ENCODE measurements at regions not wholly inside any gene's neighbourhood (a gene's known extent, or its start where the extent isn't known, plus 50 kb on each side); places are given as distances from the start of the nearest gene placed in this dataset.

DNA sequence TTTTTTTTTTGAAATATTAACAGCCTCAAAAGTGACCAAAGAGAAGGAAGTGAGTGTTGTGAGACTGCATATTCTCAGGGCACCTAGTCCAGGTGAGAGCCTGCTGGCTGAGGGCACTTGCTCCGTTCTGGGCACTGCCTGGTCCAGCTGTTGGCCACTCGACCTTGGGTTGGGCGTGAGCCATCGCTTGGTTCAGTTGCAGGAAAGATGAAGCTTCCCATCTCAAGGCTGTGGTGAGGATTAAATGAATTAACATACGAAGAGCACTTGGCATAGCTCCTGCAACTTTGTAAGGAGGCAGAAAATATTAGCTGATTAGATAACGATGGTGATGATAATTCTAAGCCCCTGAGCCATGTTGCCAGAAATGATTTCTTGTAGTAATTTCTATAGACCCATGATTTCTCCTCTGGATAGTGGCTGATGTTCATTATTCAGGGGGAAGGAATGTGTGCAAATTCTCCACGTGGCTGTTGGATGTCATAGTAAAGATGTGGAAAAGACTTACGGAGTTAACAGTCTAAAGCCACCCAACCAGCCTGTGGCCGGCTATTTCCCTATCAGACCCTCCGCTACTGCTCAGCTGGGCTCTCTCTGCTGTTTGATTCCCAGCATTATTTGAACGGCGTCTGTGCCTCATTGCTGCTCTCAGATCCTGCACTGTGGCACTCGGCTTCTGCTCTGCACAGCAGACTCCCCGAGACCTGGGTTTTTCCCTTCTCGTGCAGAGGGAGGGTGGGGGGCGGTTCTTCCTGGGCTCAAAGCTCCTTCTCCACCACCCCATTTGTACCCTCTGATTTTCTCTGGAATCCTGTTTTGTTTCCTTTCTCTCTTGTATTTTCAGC, 221.1 kb downstream of the GALR1 start:
- H3K9me3 Mint-ChIP-seq: no peaks in the 10 kb centered on the region
- ChIA-PET POLR2A (no interaction called here), CTCF (no interaction called here)
- H3K4me1 Mint-ChIP-seq (ENCODE audit: low read depth): no peaks in the 10 kb centered on the region
- DNase-seq: no peak
- no peak overlapping the region for H3K4me3 Mint-ChIP-seq
- H3K27me3 Mint-ChIP-seq: peaks cover 13% of the 10 kb centered on the region
- no peaks in the 10 kb centered on the region for H3K36me3 Mint-ChIP-seq
- no peak overlapping the region for H3K27ac Mint-ChIP-seq
- intact Hi-C loops (cut with micrococcal nuclease): no loop called here

DNA sequence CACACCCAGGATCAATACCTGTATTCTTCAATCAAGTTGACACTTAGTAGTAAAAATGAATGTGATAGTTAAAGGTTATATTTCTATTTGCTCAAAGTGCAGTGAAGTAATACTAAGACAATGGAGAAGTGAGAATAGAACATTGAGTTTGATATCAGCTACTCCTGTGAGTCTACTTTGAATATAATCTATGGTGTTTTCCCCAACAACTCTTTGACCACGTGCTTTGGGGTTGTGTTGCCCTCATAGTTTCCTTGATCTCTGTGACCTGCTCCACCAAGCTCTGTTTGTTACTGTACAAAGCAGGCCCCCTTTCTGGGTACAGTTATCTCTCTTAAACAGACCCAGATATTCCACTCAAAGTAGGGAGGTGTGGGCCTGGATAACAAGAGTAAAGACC, 222.9 kb downstream of the GALR1 start:
- Mint-ChIP-seq H3K27me3 (peaks cover 15% of the 10 kb centered on the region), H3K36me3 (no peaks in the 10 kb centered on the region), H3K27ac (no peak overlapping the region), H3K4me1 (ENCODE audit: low read depth) (no peaks in the 10 kb centered on the region), H3K9me3 (no peaks in the 10 kb centered on the region), H3K4me3 (no peak overlapping the region)
- CTCF ChIA-PET: no interaction called here
- intact Hi-C loops (cut with micrococcal nuclease): no loop called here
- DNase-seq: no peak
- POLR2A ChIA-PET: no interaction called here

DNA sequence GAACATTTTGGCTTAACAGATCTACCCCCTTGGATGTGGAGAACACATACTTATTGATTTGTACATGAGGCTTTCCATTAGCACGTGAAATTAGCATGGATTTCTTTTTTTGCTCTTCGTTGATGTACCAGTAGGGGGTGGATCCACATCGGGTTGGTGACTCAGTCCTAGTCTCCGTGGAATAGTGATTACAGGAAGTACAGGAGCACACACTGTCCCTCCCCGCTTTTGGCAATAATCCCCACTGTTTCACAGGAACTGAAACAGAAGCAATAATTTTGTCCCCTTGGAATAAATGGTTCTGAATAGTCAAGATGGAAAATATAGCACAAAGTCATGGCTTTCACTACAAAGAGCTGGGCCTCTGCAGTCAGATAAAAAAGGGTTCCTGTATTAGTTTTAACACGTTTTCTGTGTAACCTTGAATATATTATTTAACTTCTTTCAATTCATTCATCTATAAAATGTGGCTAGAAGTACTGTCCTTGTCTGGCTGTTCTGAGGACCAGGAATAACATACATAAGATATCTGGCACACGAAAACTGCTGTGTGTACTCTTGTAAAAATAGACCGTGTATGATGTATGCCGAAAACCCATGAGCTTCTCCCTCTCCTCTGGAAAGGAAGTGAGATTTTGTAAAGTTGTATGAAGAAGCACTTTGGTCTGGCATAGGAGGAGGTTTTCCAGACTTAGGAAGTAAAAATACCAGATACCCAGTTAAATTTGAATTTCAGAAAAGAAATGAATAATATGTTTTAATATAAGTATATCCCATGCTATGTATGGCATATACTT, 229.2 kb downstream of the GALR1 start:
- ChIA-PET CTCF (no interaction called here), POLR2A (no interaction called here)
- no peaks in the 10 kb centered on the region for H3K36me3 Mint-ChIP-seq
- H3K4me3 Mint-ChIP-seq: no peak overlapping the region
- no peak for DNase-seq
- no peaks in the 10 kb centered on the region for H3K9me3 Mint-ChIP-seq
- no peak overlapping the region for H3K27ac Mint-ChIP-seq
- intact Hi-C loops (cut with micrococcal nuclease): no loop called here
- H3K4me1 Mint-ChIP-seq (ENCODE audit: low read depth): no peaks in the 10 kb centered on the region
- H3K27me3 Mint-ChIP-seq: peaks cover 9% of the 10 kb centered on the region

DNA sequence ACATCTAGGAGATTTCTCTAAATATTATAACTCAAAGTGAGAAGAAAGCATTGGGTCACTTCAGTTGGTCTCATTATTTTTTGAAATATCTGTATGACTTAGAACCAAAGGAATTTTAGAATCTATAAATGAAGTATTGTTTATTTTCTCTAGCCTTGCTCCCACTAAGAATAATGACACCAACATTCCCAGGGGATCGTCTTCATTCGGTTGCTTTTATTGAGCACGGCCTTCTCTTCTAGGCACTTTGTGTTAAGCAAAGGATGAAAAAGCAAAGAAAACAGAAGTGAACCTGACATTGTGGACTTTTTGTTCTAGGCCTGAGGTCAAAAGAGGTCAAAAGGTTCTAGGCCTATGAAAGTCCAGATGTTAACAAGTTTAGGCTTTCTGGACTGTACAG, 231.9 kb downstream of the GALR1 start:
- intact Hi-C loops (cut with micrococcal nuclease): no loop called here
- H3K9me3 Mint-ChIP-seq: no peaks in the 10 kb centered on the region
- no peaks in the 10 kb centered on the region for H3K4me1 Mint-ChIP-seq (ENCODE audit: low read depth)
- no peak overlapping the region for H3K27ac Mint-ChIP-seq
- no peak for DNase-seq
- ChIA-PET POLR2A (no interaction called here), CTCF (no interaction called here)
- H3K36me3 Mint-ChIP-seq: no peaks in the 10 kb centered on the region
- peaks cover 3% of the 10 kb centered on the region for H3K27me3 Mint-ChIP-seq
- no peak overlapping the region for H3K4me3 Mint-ChIP-seq

DNA sequence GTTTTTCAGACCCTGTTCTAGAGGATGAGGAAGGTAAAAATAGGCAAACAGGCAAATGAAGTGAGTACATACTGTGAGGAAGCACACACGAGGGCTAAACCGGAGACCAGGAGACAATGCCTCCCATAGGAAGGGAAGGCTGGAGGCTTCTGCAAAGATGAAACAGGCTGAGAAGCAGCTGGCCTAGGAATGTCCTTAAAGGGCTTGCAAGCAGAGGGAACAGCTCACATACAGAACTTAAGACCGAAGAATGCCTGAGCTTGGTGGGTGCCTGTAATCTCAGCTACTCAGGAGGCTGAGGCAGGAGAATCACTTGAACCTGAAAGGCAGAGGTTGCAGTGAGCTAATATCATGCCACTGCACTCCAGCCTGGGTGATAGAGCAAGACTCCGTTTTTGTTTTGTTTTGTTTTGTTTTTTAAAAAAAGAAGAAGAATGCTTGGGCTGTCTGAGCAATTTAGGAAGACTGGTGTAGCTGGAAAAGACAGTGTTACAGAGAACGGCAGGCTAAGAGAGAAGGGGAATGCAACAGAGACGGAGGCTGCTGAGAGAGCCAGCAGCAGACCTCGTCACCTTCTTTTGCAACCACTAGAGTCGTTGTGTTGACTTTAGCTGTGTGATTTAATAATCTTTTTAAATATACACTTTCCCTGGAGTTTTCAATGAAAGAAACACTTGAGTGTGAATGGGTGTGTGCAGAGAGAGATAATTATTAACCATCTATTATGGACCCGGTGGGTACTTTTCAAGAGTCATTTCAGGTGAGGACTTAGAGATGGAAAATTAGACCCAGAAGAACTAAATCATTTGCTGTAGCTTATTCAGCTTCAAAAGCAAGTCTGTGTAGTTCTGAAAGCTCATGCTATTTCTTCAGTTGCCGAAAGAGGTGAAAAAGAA, 232.8 kb downstream of the GALR1 start:
- Mint-ChIP-seq H3K27me3 (peaks cover 7% of the 10 kb centered on the region), H3K27ac (no peak overlapping the region), H3K4me3 (no peak overlapping the region), H3K4me1 (ENCODE audit: low read depth) (no peaks in the 10 kb centered on the region), H3K9me3 (no peaks in the 10 kb centered on the region), H3K36me3 (no peaks in the 10 kb centered on the region)
- ChIA-PET POLR2A (no interaction called here), CTCF (no interaction called here)
- no peak for DNase-seq
- intact Hi-C loops (cut with micrococcal nuclease): no loop called here

DNA sequence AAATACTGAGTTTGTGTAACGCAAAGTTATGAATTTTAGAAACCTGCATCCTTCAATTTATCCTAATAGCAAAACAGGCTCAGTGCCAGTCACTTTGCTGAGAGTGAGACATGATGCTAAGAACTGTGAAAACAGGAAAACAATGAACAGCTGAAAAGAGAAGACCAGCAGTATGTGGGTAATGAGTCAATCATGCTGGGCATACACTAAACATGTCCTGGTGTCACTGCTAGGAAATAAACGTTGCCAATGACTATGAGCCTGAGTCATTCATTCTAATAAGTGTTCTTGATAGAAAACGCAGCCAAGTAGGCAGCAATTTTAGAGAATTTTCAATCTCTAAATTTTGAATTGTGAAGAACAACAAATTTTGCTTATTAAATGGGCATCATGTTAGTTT, 237.3 kb downstream of the GALR1 start:
- intact Hi-C loops (cut with micrococcal nuclease): no loop called here
- H3K4me3 Mint-ChIP-seq: no peak overlapping the region
- H3K27me3 Mint-ChIP-seq: peaks cover 14% of the 10 kb centered on the region
- CTCF ChIA-PET: no interaction called here
- DNase-seq: no peak
- H3K4me1 Mint-ChIP-seq (ENCODE audit: low read depth): no peaks in the 10 kb centered on the region
- POLR2A ChIA-PET: no interaction called here
- H3K36me3 Mint-ChIP-seq: no peaks in the 10 kb centered on the region
- H3K9me3 Mint-ChIP-seq: peaks cover 3% of the 10 kb centered on the region
- no peak overlapping the region for H3K27ac Mint-ChIP-seq

DNA sequence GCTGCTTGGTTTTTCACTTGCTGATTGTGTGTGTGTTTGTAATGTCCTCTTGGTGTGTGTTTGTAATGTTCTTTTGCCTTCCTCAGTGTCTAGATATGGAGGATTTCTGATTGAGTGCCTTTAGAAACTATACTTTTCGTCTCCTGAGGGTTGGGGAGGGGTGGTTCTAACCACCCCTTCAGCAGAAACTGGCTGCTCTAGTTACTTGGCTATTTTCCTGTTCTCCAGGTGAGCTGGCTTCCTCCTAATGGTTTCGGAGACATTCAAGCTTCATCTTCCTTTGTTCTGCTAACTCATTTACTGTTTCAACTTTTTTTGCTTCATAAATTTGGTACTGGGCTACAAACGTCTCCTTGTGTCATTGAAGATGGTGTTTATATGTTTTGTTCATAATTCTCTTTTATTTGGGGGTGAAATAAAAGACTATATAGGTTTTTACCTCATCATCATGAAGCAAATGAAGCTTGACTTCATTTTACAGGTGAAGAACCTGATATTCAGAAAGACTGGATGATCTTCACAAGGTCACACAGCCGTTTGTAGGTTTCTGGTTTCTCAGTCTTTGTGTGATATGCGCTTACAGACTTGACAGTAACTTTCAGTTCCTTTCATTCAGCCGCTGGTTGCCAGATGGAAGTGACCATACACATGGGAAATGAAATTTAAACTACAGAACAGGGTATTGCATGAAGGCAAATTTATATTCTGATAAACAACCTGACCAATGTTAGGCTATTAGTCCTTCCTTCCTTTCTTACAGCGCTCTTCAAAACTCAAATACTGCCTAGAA, 238.5 kb downstream of the GALR1 start:
- POLR2A ChIA-PET: no interaction called here
- no peaks in the 10 kb centered on the region for H3K4me1 Mint-ChIP-seq (ENCODE audit: low read depth)
- no peak overlapping the region for H3K27ac Mint-ChIP-seq
- no peak overlapping the region for H3K4me3 Mint-ChIP-seq
- peaks cover 14% of the 10 kb centered on the region for H3K27me3 Mint-ChIP-seq
- DNase-seq: no peak
- CTCF ChIA-PET: interaction anchor here (1.2 kb wide), 1 partner anchor 296 kb away, joined by 3 read pairs; no protein-coding TSS in a partner anchor
- intact Hi-C loops (cut with micrococcal nuclease): no loop called here
- peaks cover 3% of the 10 kb centered on the region for H3K9me3 Mint-ChIP-seq
- no peaks in the 10 kb centered on the region for H3K36me3 Mint-ChIP-seq

DNA sequence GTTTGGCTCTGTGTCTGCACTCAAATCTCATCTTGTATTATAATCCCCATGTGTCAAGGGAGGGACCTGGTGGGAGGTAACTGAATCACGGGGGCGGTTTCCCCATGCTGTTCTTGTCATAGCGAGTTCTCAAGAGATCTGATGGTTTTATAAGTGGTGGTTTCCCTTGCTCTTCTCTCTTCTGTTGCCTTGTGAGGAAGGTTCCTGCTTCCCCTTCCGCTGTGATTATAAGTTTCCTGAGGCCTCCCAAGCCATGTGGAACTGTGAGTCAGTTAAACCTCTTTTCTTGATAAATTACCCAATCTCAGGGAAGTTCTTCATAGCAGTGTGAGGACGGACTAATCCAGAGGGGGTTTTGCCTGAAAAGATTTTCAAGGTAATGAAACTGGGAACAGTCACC, 245.4 kb downstream of the GALR1 start:
- Mint-ChIP-seq H3K27ac (no peak overlapping the region), H3K4me1 (ENCODE audit: low read depth) (no peaks in the 10 kb centered on the region), H3K36me3 (no peaks in the 10 kb centered on the region), H3K4me3 (no peak overlapping the region), H3K27me3 (no peaks in the 10 kb centered on the region), H3K9me3 (peaks cover 2% of the 10 kb centered on the region)
- DNase-seq: no peak
- ChIA-PET POLR2A (no interaction called here), CTCF (no interaction called here)
- intact Hi-C loops (cut with micrococcal nuclease): no loop called here

DNA sequence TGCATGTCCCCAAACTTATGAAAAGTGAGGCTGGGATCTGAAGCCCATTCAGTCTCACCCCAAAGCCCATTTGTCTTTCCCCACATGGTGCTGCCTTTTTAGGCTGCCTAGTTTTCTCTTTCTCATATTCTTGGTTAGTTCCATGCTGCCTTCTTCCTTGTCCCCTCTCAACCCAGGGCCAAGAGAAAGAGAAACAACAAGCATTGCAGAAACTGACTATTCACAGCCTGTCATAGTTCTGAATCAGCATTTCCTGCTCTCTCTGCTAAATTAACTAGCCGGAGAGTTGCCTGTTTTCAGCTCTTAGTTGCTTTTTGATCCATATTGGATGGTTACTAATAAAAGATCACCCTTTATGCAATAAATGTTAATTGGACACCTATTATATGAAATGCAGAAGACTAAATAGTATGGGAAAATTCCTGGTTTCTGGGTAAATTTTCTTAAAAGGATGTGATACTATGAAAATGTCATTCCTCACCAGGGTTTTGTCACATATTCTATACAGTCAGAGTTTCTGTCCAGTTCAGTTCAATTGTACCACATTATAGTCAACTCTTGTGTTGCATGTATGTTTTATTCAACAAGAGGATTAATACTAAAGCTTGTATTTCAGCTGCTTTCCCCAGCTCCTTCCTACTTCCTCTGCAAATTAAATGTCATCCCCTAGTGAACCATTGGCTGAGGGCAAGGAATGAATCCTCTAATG, 246.5 kb downstream of the GALR1 start:
- no peak overlapping the region for H3K27ac Mint-ChIP-seq
- no peaks in the 10 kb centered on the region for H3K4me1 Mint-ChIP-seq (ENCODE audit: low read depth)
- CTCF ChIA-PET: no interaction called here
- no peaks in the 10 kb centered on the region for H3K9me3 Mint-ChIP-seq
- H3K36me3 Mint-ChIP-seq: no peaks in the 10 kb centered on the region
- H3K27me3 Mint-ChIP-seq: no peaks in the 10 kb centered on the region
- H3K4me3 Mint-ChIP-seq: no peak overlapping the region
- POLR2A ChIA-PET: no interaction called here
- DNase-seq: no peak
- intact Hi-C loops (cut with micrococcal nuclease): no loop called here

DNA sequence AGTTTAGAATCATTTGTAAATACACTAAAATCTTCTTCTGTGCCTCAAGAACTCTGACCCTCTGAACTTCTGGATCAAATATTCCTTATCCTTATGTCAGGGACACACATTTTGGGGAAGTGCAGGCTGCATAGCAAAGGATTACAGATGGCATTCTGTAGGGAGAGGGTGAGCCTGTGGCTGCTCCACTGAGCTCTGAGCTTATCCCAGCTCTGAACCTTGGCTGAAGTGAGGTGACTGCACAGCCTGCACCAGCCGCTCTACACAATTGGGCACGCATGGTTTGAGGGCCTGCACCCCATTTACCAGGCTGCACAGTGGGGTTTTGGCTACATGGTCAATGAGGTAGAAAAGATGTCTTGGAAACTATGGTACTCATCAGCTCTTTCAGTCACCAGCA, 251.6 kb downstream of the GALR1 start:
- no peak for DNase-seq
- Mint-ChIP-seq H3K4me3 (no peak overlapping the region), H3K27ac (no peak overlapping the region), H3K4me1 (ENCODE audit: low read depth) (no peaks in the 10 kb centered on the region), H3K9me3 (no peaks in the 10 kb centered on the region), H3K27me3 (peaks cover 3% of the 10 kb centered on the region), H3K36me3 (no peaks in the 10 kb centered on the region)
- ChIA-PET CTCF (no interaction called here), POLR2A (no interaction called here)
- intact Hi-C loops (cut with micrococcal nuclease): no loop called here

DNA sequence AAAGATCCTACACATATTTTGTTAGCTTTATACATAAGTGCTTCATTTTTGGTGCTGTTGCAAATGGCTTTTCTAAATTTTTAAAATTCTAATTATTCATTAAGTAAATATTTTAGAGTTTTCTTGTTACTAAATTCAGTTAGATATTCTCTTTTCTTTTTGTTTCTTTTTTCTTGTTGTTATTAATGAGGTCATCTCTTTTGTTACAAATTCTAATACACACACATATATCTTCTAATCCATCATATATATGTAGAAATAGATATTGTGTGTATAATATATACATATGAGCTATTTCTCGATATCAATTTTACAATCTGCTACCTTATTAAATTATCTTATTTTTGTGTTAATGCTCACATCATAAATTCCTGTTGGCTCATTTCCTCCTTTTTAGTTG, 255.9 kb downstream of the GALR1 start:
- Mint-ChIP-seq H3K27ac (no peak overlapping the region), H3K9me3 (peaks cover 7% of the 10 kb centered on the region), H3K27me3 (peaks cover 21% of the 10 kb centered on the region), H3K4me3 (no peak overlapping the region), H3K4me1 (ENCODE audit: low read depth) (no peaks in the 10 kb centered on the region), H3K36me3 (no peaks in the 10 kb centered on the region)
- intact Hi-C loops (cut with micrococcal nuclease): no loop called here
- ChIA-PET CTCF (no interaction called here), POLR2A (no interaction called here)
- DNase-seq: no peak
